NCI-H1436 (cell line): ENCODE measurements at regions not wholly inside any gene's neighbourhood (a gene's known extent, or its start where the extent isn't known, plus 50 kb on each side); places are given as distances from the start of the nearest gene placed in this dataset.
"Not testable (repeated sequence)": the region's sequence is repeated elsewhere in the genome, so short reads cannot be mapped to it uniquely, and the experiment has no call there.

Experiments used
- DNase-seq: peaks from one replicate; lab custom pipeline; 2025; lab: John Stamatoyannopoulos, UW

DNA sequence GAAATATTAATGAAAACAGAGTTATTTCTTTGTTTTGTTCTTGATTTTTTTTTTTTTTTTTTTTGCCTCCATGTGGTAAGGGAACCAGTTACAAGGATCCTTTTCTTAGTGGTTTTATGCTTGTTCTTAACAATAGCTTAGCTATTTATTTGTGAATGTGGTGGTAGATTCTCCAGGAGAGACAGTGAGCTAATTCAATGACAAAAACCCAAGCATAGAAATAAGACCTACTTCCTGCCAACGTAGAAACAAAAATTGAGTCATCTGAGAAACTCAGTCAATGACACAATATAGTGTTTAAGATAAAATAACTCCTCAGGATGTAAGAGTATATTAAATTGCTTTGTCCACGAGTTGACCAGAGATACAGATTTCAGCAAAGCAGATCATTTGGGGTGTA lies 863.8 kb upstream of the PABPC4L start:
- DNase-seq: no peak

GRCh38 chr4:135050086-135050717 lies 848.6 kb upstream of the PABPC4L start:
- DNase-seq: no peak

DNA sequence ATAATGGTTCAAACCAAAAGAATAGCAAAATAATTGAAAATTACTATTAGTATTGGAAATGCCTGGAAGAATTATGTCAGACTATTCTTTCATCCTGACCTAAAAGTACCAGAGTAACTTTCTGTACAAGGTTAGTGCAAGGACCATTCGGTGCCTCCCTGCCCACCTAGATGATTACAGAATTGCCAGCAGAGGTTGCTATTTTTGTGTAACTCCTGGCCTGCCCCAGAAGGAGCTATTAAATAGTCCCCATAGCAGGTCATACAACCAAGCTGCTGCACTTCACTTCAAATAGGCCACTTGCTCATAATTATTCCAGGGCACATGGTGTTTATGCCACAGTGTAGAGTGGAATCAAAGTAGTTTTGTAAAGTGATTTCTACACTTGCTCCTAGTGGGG lies 831.1 kb upstream of the PABPC4L start:
- DNase-seq: no peak

DNA sequence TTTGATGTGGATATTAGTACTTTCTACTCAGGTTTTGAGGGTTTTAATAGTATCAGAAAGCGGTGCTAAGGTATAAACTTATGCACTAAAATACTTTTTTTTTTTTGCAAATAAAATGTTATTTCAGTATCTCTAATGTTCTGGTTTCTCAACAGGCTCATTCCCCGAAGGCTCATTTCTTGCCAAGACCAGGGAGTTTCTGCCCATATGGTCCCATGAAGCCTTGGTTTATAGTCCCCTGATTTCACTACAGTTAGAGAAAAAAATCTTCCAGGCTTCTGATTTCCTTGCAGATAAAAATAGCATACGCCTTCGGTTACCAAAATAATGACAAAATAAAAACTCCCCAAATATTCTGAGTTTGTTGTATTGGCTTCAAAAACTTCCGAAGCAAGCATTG lies 814.2 kb upstream of the PABPC4L start:
- DNase-seq: no peak

GRCh38 chr4:135007400-135007799 lies 805.8 kb upstream of the PABPC4L start:
- DNase-seq: no peak

DNA sequence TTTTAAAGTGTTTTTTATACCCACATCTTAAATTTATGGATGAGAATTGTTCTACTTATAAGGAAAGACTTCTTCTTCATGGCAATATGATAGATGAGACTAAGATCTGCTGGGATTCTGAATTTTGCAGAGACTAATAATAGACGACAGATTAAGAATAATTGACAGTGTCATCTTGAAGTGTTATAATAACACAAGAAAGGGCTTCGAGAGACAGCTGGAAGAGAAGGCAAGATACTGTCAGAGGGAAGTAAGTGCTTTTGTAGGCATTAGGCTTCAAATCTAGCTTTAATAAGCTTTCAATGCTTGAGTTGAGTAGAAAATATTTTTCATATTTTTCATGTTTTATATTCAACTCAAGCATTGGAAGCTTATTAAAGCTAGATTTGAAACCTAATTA lies 797.6 kb upstream of the PABPC4L start:
- no peak for DNase-seq

GRCh38 chr4:134961963-134962362 lies 760.4 kb upstream of the PABPC4L start:
- DNase-seq: no peak

GRCh38 chr4:134958862-134959261 lies 757.3 kb upstream of the PABPC4L start:
- no peak for DNase-seq

GRCh38 chr4:134955059-134955458 lies 753.5 kb upstream of the PABPC4L start:
- DNase-seq: no peak

DNA sequence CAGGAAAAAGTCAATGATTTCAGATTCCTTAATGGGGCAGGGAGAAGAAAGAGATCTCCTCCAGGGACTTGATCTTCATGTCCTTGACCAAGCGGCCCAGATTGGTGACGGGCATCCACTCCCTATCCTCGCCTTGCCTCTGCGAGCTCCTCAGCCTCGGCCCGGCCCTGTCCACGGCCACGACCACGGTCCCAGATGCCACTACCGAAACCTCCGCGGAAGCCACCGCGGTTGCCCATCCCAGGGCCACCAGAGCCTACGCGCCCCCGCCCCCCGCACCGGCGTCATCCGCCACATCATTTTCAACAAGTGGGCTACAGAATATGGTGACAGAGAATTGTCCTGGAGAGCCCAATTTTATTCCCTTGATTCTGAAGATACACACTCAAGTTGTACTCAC lies 751.2 kb upstream of the PABPC4L start:
- DNase-seq: no peak

GRCh38 chr4:134952305-134952704 lies 750.7 kb upstream of the PABPC4L start:
- DNase-seq: no peak

DNA sequence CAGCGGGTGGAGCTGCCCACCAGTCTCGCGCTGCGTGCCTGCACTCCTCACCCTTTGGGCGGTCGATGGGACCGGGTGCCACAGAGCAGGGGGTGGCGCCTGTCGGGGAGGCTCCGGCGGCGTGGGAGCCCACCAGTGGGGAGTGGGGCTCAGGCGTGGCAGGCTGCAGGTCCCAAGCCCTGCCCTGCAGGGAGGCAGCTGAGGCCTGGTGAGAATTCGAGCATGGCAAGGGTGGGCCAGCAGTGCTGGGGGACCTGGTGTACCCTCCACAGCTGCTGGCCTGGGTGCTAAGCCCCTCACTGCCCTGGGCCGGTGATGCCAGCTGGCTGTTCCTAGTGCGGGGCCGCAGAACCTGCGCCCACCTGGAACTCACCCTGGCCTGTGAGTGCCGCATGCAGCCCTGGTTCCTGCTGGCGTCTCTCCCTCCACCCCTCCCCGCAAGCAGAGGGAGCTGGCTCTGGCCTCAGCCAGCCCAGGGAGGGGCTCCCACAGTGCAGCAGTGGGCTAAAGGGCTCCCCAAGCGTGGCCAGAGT lies 746.6 kb upstream of the PABPC4L start:
- DNase-seq: no peak

DNA sequence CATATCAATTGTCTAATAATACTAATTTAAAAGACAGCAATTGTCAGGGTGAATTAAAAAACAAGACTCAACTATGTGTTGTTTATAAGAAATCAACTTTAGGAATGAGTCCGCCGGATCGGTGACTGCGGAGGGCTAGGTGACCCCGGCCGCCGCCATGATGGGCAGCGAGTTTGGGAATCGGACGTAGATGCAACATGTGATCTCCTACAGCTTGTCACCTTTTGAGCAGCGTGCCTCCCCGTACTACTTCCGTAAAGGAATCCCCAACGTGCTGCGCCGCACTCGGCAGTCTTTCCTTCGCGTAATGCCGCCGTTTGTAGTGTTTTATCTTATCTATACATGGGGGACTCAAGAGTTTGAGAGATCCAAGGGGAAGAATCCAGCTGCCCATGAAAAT lies 742.5 kb upstream of the PABPC4L start:
- no peak for DNase-seq

- DNase-seq: no peak
These were observed 734.4 kb upstream of the PABPC4L start for GRCh38 chr4:134936014-134936413.

- DNase-seq: no peak
These were observed 733.7 kb upstream of the PABPC4L start for GRCh38 chr4:134935320-134935719.

GRCh38 chr4:134934036-134934808 lies 732.6 kb upstream of the PABPC4L start:
- no peak for DNase-seq

DNA sequence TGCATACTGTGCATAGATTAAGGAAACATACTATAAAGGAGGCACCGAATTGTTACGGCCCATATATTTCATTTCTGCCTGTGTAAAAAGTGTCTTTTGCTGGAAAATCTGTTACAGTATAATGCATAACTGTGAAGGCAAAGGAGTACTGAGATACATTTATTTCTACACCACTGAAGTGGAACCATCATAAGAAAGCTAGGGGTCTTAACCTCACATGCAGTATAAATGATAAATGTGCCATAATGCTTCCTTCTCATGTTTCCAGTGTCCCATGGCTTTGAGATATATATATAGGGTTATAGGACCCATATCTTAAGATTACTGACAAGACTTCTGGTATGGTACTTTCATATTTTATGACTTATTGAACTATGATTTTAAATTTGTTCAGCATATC lies 713.8 kb upstream of the PABPC4L start:
- no peak for DNase-seq

- DNase-seq: not testable (repeated sequence)
These were observed 712.7 kb upstream of the PABPC4L start for GRCh38 chr4:134914250-134914649.

DNA sequence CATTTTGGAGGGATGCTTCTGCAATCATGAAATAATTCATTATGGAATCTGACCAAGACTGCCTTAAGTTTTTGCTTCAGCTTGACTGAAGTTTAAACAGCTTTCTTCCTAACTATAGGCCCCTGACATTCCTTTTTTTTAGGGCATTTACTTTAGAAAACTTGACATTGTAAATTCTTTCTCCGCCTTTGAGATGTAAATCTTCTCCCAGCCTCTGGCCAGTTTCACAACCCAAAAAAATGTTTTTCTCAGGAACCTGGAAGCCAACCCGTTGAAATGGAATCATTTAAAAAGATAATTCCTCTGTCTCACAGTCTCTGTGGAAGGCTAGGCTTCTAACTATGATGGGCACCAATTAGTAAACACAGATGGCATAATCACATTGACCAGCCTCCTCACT lies 710.4 kb upstream of the PABPC4L start:
- DNase-seq: no peak

DNA sequence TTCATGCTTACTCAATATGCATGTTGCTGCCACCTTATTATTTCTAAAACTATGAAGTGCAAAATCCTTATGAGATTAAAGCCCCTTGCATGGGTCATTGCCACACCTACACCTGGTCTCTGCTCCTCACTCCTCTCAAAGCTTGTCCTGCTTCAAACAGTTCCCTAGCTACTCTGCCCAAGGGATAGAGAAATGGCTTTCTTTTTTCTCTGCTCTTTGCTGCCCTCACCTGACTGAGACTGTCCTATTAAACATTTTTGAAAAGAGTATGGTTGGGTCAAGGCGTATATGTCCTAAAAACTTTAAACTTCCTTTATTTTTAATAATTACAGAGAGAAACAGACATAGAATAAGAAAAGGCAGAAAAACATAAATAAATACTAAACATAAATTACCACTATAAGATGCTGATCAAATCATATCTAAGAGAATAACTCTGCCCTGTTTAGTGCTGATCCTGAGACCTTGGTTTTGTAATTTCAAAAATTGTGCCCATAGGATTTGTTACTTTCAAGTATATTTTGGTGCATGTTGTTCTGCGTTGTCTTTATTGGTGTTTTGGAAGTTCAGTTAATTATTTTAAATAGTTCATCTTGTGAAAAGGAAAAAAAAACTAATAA lies 704.9 kb upstream of the PABPC4L start:
- no peak for DNase-seq

- DNase-seq: no peak
These were observed 703.5 kb upstream of the PABPC4L start for GRCh38 chr4:134905061-134905460.

GRCh38 chr4:134888156-134888555 lies 686.6 kb upstream of the PABPC4L start:
- no peak for DNase-seq

DNA sequence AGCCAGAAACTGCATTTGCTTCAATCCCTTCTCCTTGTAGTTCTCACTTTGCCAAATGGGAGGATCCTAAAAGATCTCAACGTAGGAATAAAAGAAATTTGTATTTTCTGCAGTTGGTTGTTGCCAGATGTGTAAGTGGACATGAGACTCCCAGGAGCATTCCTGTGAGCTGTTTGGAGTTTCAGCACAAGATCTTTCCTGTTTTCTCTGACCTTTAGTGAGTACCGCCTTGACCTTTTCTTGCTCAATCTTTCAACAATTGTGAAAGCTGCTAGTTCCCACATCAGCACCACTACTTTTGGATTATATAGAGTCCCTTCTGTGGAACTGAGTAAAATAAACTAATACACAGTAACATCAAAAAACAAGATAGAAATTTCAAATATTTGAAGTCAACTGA lies 683.8 kb upstream of the PABPC4L start:
- DNase-seq: no peak
